ENCODE measurements at regions not wholly inside any gene's neighbourhood (a gene's known extent, or its start where the extent isn't known, plus 50 kb on each side); places are given as distances from the start of the nearest gene placed in this dataset.
A peak's percentile ranks its signal among the peaks of the same experiment; 100 is the strongest.

DNA sequence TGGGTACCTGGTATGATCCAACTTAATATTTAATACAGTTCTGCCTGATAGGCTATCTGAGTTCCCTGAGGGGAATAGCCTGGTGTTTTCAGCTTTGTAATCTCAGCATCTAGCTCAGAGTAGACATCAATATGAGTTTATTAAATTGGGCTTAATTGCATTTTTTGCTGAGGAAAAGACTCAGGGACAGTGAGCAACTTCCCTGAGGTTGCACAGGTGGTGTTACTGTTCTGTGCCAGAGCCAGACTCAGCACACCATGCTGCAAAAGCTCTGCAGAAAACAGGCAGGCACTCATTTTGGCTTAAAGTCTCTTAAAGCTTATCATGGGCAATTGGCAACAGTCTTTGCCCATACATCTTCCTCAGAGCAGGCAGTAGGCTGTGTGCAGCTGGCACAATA is 90.5 kb upstream of the JUN start:
- ATAC-seq: no peak
- Histone ChIP-seq H3K9me3 (no peaks in the 10 kb centered on the region), H3K36me3 (no peaks in the 10 kb centered on the region), H3K27me3 (no peaks in the 10 kb centered on the region), H3K27ac (peak overlapping the region in 3 of 4 donors; percentile 14 to 65 (median 43)), H3K4me3 (no peak overlapping the region), H3K4me1 (peaks cover 5 to 24% (median 14%) of the 10 kb centered on the region in 3 donors)
- TF ChIP-seq EP300 (IDR thresholded peaks at IDR 0.05): no peak
- no peak for TF ChIP-seq POLR2AphosphoS5 (IDR thresholded peaks at IDR 0.05)
- TF ChIP-seq POLR2A (IDR thresholded peaks at IDR 0.05): no peak
- TF ChIP-seq, protein P1, sequence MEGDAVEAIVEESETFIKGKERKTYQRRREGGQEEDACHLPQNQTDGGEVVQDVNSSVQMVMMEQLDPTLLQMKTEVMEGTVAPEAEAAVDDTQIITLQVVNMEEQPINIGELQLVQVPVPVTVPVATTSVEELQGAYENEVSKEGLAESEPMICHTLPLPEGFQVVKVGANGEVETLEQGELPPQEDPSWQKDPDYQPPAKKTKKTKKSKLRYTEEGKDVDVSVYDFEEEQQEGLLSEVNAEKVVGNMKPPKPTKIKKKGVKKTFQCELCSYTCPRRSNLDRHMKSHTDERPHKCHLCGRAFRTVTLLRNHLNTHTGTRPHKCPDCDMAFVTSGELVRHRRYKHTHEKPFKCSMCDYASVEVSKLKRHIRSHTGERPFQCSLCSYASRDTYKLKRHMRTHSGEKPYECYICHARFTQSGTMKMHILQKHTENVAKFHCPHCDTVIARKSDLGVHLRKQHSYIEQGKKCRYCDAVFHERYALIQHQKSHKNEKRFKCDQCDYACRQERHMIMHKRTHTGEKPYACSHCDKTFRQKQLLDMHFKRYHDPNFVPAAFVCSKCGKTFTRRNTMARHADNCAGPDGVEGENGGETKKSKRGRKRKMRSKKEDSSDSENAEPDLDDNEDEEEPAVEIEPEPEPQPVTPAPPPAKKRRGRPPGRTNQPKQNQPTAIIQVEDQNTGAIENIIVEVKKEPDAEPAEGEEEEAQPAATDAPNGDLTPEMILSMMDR (IDR thresholded peaks at IDR 0.05): no peak

DNA sequence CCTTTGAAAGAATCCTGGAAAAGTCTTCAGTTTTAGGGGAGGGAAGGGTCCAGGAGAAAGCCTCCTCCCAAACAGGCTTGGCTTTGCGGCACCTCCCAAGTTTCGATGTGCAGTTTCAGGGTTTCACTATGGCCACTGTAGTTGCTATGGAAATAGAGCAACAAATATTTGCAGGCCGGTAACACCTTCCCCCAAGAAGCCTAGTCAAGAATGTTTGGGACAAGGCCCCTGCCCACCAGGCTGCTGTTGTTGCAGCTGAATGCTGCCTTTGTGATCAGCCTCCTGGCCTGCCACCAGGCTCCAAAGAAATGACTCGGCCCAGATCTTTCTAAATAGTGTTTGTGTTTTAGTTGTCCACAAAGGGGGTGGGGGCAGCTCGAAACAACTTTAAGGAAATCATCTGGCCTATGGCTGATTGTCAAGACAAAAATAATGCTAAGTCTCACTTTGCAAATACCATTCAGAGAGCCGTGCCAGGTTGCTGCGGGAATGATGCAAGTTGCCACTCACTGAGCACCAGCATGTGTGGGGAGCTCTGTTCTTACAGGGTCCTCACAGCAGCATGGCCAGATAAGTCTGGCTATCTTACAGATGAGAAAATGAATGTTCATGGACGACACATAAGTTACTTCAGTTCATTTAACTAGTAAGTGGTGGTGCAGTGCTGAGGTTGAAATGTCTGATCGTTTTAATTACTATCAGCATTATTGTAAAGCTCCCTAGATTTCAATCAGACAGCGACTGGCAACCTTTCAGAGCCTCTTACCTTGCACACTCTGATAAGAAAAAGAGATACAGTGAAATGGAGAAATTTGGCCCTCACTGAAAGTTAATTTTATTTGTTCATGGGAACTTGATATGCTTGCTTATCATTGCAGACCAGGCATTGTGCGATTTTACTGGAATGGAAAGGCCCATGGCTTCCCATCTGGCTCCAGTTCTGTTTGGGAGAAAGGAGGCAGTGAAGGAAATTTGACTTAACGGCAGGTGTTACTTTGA is 91.2 kb upstream of the JUN start:
- TF ChIP-seq POLR2A (IDR thresholded peaks at IDR 0.05): no peak
- TF ChIP-seq POLR2AphosphoS5 (IDR thresholded peaks at IDR 0.05): peak; percentile 10
- TF ChIP-seq, protein P1 (IDR thresholded peaks at IDR 0.05): no peak
- no peak for TF ChIP-seq EP300 (IDR thresholded peaks at IDR 0.05)
- ATAC-seq: peak; percentile 74
- H3K27ac ChIP-seq: peak overlapping the region in 3 of 4 donors; percentile 14 to 65 (median 43)
- no peaks in the 10 kb centered on the region for H3K36me3 ChIP-seq
- H3K4me3 ChIP-seq: no peak overlapping the region
- H3K9me3 ChIP-seq: no peaks in the 10 kb centered on the region
- H3K4me1 ChIP-seq: peaks cover 5 to 24% (median 14%) of the 10 kb centered on the region in 3 donors
- 33 to 41% methylated on average over 10 to 12 of the region's 12 CpGs for WGBS, 2 donors (ENCODE audit: low coverage in 1 of 2)
- H3K27me3 ChIP-seq: no peaks in the 10 kb centered on the region

- no peaks in the 10 kb centered on the region for H3K27me3 ChIP-seq
- TF ChIP-seq EP300 (IDR thresholded peaks at IDR 0.05) (no peak), POLR2A (IDR thresholded peaks at IDR 0.05) (no peak), POLR2AphosphoS5 (IDR thresholded peaks at IDR 0.05) (no peak)
- TF ChIP-seq, protein P1 (IDR thresholded peaks at IDR 0.05): no peak
- WGBS, 2 donors (ENCODE audit: low coverage in 1 of 2): 94 to 100% methylated on average over 2 of the region's 2 CpGs
- H3K27ac ChIP-seq: no peak overlapping the region
- ATAC-seq: no peak
- no peak overlapping the region for H3K4me3 ChIP-seq
- no peaks in the 10 kb centered on the region for H3K36me3 ChIP-seq
- H3K4me1 ChIP-seq: peaks cover 2 to 32% (median 16%) of the 10 kb centered on the region in 3 donors
- H3K9me3 ChIP-seq: no peaks in the 10 kb centered on the region
Measured at GRCh38 chr1:58879464-58879863, 95.6 kb upstream of the JUN start.

DNA sequence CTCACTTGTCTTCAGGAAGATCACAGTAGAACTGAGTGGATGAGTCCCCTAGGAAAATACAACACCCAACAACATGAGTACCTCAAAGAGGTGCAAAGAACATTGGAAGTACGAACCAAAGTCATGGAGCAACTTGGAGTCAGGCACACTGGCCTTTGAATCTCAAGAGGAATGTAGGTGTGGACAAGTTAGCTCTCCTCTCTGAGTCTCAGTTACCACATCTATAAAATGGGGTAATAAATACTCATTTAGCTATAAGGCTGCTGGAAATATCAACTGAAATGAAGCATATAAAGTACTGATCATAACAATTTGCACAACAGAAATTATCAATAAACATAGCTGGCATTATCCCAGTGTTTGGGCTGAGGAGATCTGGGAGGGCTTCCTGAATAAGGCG is 96.7 kb upstream of the JUN start:
- peaks cover 0 to 32% (median 7%) of the 10 kb centered on the region in 3 donors for H3K4me1 ChIP-seq
- H3K27me3 ChIP-seq: no peaks in the 10 kb centered on the region
- TF ChIP-seq POLR2AphosphoS5 (IDR thresholded peaks at IDR 0.05) (no peak), POLR2A (IDR thresholded peaks at IDR 0.05) (no peak), EP300 (IDR thresholded peaks at IDR 0.05) (no peak)
- TF ChIP-seq, protein P1 (IDR thresholded peaks at IDR 0.05): no peak
- H3K27ac ChIP-seq: no peak overlapping the region
- no peak for ATAC-seq
- no peaks in the 10 kb centered on the region for H3K36me3 ChIP-seq
- 100% methylated on average over 2 of the region's 2 CpGs for WGBS, 2 donors (ENCODE audit: low coverage in 1 of 2)
- H3K4me3 ChIP-seq: no peak overlapping the region
- H3K9me3 ChIP-seq: no peaks in the 10 kb centered on the region
